Stomach (tissue), 4 donors: ENCODE measurements at regions not wholly inside any gene's neighbourhood (a gene's known extent, or its start where the extent isn't known, plus 50 kb on each side); places are given as distances from the start of the nearest gene placed in this dataset.

ENCODE experiments used
- EP300 ChIP-seq: sonication (generic); formaldehyde crosslinking; IDR thresholded peaks from one replicate; pipeline ENCODE4 v1.6.1; 2017; ENCODE audit warnings: antibody characterized with exemption
- TF ChIP-seq, protein P1 (sequence below), 7 experiments: fragments of 450-650 bp in 4 of 7; fragments of 200-600 bp in 3 of 7; sonication (generic) in 3 of 7; IDR thresholded peaks; one replicate each; pipeline ENCODE4 v1.5.1; 2016 to 2019; ENCODE audit warnings: antibody characterized with exemption in 7 of 7, control low read depth in 2 of 7, mild to moderate bottlenecking in 1 of 7

DNA sequence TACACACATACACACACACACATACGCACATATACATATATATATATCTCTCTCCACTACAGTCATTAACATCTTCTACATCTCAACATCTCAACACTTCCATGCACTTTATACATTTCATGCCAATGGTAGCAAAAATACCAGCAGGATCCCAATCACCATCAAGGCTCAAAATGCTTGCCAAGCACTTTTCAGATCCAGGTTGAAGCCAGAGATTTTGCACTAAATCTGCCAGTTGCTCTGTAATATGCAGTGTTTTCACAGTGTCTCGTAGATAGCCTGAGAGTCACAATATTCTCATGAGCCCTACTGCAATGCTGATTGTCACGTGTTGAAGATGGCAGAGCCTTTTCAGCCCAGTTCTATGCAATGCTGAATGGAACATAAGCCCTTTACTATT is 1140.9 kb upstream of the C9orf72 start:
- no peak for TF ChIP-seq EP300
- TF ChIP-seq, protein P1, sequence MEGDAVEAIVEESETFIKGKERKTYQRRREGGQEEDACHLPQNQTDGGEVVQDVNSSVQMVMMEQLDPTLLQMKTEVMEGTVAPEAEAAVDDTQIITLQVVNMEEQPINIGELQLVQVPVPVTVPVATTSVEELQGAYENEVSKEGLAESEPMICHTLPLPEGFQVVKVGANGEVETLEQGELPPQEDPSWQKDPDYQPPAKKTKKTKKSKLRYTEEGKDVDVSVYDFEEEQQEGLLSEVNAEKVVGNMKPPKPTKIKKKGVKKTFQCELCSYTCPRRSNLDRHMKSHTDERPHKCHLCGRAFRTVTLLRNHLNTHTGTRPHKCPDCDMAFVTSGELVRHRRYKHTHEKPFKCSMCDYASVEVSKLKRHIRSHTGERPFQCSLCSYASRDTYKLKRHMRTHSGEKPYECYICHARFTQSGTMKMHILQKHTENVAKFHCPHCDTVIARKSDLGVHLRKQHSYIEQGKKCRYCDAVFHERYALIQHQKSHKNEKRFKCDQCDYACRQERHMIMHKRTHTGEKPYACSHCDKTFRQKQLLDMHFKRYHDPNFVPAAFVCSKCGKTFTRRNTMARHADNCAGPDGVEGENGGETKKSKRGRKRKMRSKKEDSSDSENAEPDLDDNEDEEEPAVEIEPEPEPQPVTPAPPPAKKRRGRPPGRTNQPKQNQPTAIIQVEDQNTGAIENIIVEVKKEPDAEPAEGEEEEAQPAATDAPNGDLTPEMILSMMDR (IDR thresholded peaks at IDR 0.05), result no peak
